MM.1S (cell line): ENCODE measurements at regions not wholly inside any gene's neighbourhood (a gene's known extent, or its start where the extent isn't known, plus 50 kb on each side); places are given as distances from the start of the nearest gene placed in this dataset.

Experiments used
- DNase-seq: peaks from one replicate; pipeline ENCODE4 v3.0.0-alpha.2; 2015
- H2AFZ ChIP-seq: fragments of 300-600 bp; sonication (generic); 2 replicates; pipeline ENCODE4 v1.6.0; 2016; ENCODE audit warnings: antibody characterized with exemption, low read length
- H3F3A ChIP-seq: fragments of 300-600 bp; sonication (generic); 2 replicates; pipeline ENCODE4 v1.6.1; 2016; ENCODE audit warnings: mild to moderate bottlenecking, antibody characterized with exemption, low read length, moderate library complexity, mixed read lengths; ENCODE audit not compliant: insufficient read depth
- H3K27ac ChIP-seq: fragments of 300-600 bp; sonication (generic); 2 replicates; pipeline ENCODE4 v1.5.1; 2016; ENCODE audit warnings: mild to moderate bottlenecking, low read length
- H3K27me3 ChIP-seq: fragments of 300-600 bp; sonication (generic); replicated peaks from 2 replicates; pipeline ENCODE4 v1.6.0; 2016; ENCODE audit warnings: low read length; ENCODE audit not compliant: insufficient read depth
- H3K36me3 ChIP-seq: fragments of 300-600 bp; sonication (generic); replicated peaks from 2 replicates; pipeline ENCODE4 v1.6.1; 2016; ENCODE audit warnings: mild to moderate bottlenecking, low read length, mixed read lengths; ENCODE audit not compliant: insufficient read depth
- H3K4me1 ChIP-seq: fragments of 300-600 bp; sonication (generic); 2 replicates; pipeline ENCODE4 v1.6.1; 2016; ENCODE audit warnings: low read length, mixed read lengths
- H3K4me2 ChIP-seq: fragments of 300-600 bp; sonication (generic); 2 replicates; pipeline ENCODE4 v1.6.0; 2016; ENCODE audit warnings: low read depth, low read length
- H3K4me3 ChIP-seq: fragments of 300-600 bp; sonication (generic); 2 replicates; pipeline ENCODE4 v1.5.1; 2016; ENCODE audit warnings: low read length, mixed read lengths
- H3K79me2 ChIP-seq: fragments of 300-600 bp; sonication (generic); 2 replicates; pipeline ENCODE4 v1.6.1; 2016; ENCODE audit warnings: mixed run types, low read length, mixed read lengths
- H3K9ac ChIP-seq: fragments of 300-600 bp; sonication (generic); 2 replicates; pipeline ENCODE4 v1.6.1; 2016; ENCODE audit warnings: low read length, mixed read lengths
- H3K9me2 ChIP-seq: fragments of 300-600 bp; sonication (generic); replicated peaks from 2 replicates; pipeline ENCODE4 v1.6.1; 2016; ENCODE audit warnings: mild to moderate bottlenecking, low read length, mixed read lengths; ENCODE audit not compliant: insufficient read depth
- H3K9me3 ChIP-seq: fragments of 300-600 bp; sonication (generic); replicated peaks from 2 replicates; pipeline ENCODE4 v1.6.1; 2016; ENCODE audit warnings: mild to moderate bottlenecking, low read length, mixed read lengths; ENCODE audit not compliant: insufficient read depth
- H4K20me1 ChIP-seq: fragments of 300-600 bp; sonication (generic); 2 replicates; pipeline ENCODE4 v1.6.1; 2016; ENCODE audit warnings: mild to moderate bottlenecking, low read length, moderate library complexity, mixed read lengths; ENCODE audit not compliant: insufficient read depth
- CTCF ChIP-seq: fragments of 300-600 bp; sonication (generic); IDR thresholded peaks from 2 replicates; pipeline ENCODE4 v1.5.1; 2016; ENCODE audit warnings: antibody characterized with exemption, low read length, mixed read lengths
- EZH2 ChIP-seq: fragments of 300-600 bp; sonication (generic); optimal IDR thresholded peaks from 2 replicates; pipeline ENCODE3; 2017; ENCODE audit warnings: low read depth, mild to moderate bottlenecking, antibody characterized with exemption, low read length, mixed read lengths
- EZH2phosphoT487 ChIP-seq: fragments of 300-600 bp; sonication (generic); IDR thresholded peaks from 2 replicates; pipeline ENCODE4 v1.6.1; 2018; ENCODE audit warnings: antibody characterized with exemption, low read length

- Histone ChIP-seq H3K9ac (no peak overlapping the region), H3K4me3 (no peak overlapping the region), H4K20me1 (no peaks in the 10 kb centered on the region), H3K9me3 (no peaks in the 10 kb centered on the region), H3K9me2 (no peaks in the 10 kb centered on the region), H3K27me3 (no peaks in the 10 kb centered on the region), H3K79me2 (no peaks in the 10 kb centered on the region), H3K4me1 (peaks cover 14% of the 10 kb centered on the region), H2AFZ (no peak overlapping the region), H3K36me3 (no peaks in the 10 kb centered on the region), H3K27ac (no peak overlapping the region), H3K4me2 (no peak overlapping the region), H3F3A (no peaks in the 10 kb centered on the region)
- DNase-seq = no peak
- no peak for TF ChIP-seq CTCF
- no peak for TF ChIP-seq EZH2
- no peak for TF ChIP-seq EZH2phosphoT487
These were observed 50.5 kb upstream of the GCM1 start for GRCh38 chr6:53199156-53199555.
